Activated CD4-positive, alpha-beta T cell treated with anti-CD3 and anti-CD28 coated beads, Interleukin-10, Interleukin-2, amounts not matched to agents 100 ng/mL and 50 ng/mL, durations not matched to agents 16 hours and 8 hours (primary cell): ENCODE measurements at regions not wholly inside any gene's neighbourhood (a gene's known extent, or its start where the extent isn't known, plus 50 kb on each side); places are given as distances from the start of the nearest gene placed in this dataset.
"Not testable (repeated sequence)": the region's sequence is repeated elsewhere in the genome, so short reads cannot be mapped to it uniquely, and the experiment has no call there.

Experiments used
- DNase-seq: peaks from one replicate; pipeline ENCODE4 v3.0.0-alpha.2; 2020

DNA sequence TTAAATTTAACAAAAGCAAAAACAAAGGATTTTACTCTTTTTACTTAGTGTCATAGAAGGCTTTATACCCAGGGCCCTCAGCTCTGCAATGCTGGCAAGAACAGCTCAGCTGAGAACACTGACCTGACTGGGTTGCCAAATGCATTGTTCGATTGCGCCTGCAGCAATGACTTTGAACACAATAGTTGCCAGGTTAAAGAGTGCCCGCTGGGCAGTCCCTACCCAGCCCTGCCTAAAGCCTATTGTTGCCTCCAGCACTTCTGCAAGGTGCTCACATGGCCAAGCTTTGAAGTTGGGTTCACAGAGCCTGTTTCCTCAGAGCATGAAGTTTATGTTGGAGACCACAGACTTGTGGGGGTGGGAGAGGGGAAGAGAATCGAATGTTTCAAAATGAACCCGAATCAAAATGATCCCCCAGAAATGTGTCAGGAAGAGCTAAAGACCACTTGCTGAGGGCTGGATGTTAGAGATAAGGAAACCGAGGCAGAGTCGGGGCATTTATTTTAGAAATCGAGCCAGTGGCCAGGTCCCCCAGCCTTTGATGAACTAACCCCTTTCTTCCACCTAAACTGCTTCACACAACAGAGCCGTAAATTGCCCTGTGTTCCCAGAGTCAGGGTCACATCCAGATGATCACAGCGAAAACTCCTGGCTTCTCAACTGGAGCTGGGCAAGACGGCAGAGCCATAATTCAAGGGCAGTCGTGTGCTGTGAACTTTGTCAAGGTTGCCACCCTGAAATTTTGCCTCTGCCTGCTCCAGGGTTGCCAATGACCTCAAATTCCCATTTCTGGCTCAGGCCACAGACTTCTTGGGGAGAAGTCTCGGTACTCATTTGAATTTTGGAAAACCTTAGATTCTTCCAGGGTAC lies 55.0 kb downstream of the FOXA2 start:
- DNase-seq, result no peak

DNA sequence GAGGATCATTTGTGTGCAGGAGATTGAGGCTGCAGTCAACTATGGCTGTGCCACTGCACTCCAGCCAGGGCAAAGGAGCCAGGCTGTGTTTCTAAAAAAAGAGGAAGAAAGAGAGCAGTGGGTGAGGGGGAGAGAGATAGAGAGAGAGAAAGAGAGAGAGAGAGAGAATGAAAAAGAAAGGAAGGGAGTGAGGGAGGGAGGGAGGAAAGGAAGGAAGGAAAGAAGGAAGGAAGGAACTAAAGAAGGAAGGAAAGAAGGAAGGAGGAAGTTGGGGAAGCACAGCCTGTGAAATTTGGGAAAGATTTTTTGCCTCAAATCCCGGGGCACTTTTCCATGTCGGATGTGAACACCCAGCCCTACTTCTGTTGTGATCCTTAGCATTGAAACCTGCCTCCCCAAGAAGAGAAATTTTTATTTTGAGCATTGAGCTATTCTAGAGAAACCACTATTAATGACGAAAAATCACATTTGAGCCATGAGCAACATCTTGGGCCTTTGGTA lies 57.8 kb downstream of the FOXA2 start:
- no peak for DNase-seq

DNA sequence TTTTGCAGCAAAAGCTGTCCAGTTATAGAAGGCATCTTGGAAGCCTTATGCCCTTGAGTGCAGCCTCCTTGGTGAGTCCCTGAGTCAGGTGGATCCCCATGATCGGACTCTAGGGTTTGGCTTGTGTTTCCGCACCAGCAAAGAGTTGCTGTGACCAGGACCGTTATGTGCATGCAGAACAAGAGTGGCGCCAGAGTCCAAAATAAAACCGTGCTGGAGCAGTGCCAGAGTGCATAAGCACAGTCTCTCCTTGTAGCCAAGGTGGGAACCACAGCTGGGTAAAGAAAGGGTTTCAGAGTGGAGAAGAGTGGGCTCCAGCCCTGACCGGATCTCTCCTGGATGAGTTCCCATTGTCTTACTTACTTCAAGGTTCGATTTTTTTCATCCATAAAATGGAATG lies 58.6 kb downstream of the FOXA2 start:
- no peak for DNase-seq

DNA sequence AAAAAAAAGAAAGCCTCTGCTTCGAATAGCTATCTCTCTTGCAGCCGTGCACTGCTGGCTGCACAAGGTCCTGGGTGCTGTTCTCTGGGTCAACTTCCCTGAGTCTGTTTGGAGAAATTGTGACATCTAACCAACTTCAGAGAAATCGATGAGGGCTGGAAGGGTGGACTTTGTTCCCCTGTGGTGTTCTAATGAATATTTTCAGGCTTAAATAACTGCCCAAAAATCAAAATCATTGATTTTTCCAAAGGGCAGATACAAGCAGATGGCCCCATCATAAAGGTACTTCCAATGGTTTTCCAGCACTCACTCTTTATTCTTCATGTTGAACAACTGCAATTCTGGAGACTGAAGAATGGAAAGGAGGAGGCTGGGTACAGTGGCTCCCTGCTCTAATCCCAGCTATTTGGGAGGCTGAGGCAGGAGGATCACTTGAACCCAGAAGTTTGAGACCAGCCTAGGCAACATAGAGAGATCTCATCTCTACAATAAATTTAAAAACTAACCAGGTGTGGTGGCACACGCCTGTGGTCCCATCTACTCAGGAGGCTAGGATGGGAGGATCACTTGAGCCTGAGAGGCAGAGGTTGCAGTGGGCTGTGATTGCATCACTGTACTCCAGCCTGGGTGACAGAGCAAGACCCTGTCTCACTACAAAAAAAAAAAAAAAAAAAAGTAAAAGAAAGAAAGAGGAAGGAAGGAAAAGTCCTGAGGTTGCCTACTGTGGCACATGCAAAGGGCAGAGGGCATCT lies 59.1 kb downstream of the FOXA2 start:
- DNase-seq, result no peak

DNA sequence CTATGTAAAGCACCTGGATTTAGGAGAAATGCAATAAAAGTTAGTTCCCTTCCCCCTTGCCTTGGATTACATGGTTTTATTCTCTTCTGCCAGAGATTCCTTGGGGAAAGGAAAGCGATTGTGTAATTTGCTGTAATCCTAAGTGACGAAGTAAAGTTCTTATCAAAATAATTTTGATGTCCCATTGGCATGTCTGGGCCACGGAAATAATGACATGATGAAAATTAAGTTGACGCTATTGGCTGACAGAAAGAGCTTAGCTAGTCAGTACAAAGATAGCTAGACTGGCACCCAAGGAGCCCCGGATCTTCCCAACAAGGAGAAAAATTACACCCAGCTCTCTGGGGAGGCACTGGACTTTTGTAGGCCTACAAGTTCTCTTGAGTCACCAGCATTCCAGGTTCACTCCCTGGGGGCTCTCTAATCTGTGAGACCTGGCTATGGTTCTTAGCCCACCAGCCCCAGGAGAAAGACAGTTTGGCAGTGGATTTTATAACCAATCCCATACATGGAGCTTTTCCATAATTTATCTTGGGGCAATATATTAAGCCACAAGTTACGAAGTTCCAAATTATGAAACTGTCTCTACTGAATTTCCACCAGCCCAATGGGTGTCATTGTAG lies 59.9 kb downstream of the FOXA2 start:
- DNase-seq, result no peak

DNA sequence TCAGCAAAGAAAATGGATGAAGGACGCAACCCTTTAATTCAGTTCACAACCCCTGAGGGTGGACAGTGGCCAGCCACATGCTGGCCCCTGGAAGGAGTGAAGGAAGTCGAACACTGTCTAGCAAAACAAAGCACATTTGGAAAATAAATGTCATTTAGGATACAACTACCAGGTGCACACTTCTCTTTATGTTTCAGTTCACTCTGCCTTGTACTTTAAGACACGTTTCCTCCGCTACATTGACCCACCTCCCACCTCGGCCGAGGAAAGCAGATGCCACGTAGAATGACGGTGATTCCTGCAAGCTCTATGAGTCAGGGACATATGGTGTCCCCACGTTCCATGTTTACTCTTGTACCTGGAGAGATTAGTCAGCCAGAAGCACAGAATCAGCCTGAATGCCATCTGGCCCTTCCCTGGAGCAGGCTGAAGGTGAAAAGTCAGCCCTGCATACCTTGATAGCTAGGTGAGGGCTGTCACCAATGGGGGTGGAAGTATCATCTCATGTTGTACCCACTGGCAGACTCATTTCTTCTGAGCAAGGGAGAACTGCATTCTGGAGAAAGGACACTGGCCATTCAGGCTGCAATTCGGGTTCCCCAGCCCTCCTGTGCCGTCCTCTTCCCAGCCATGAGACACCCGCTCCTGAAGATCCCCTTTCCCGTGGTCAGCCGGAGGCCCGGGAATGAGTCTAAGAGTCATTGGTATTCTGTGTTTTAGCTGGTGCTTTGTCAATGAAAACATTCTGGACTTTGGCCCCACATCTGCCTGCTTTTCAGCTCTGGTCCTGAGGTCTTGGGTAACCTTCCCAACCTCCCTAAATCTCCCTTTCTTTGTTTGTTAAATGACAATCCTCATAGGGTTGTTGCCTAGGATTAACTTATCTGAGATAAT lies 60.6 kb downstream of the FOXA2 start:
- no peak for DNase-seq

DNA sequence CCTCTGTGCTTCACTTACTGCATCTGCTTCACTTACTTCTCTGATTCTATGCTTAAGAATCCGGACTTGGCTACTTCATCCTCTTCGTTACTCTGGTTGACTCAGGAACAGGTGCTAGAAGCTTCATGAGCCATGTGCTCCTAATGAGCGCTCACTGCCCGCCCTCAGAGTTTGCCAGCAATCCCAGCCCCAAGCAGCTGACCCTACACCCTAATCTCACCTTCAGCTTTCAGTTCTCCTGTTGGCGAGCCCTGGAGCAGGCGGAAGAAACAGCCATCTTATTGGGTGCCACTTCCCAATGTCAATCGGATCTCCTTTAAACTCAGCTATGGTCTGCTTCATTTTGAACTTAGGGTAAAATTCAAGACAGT lies 61.3 kb downstream of the FOXA2 start:
- no peak for DNase-seq

DNA sequence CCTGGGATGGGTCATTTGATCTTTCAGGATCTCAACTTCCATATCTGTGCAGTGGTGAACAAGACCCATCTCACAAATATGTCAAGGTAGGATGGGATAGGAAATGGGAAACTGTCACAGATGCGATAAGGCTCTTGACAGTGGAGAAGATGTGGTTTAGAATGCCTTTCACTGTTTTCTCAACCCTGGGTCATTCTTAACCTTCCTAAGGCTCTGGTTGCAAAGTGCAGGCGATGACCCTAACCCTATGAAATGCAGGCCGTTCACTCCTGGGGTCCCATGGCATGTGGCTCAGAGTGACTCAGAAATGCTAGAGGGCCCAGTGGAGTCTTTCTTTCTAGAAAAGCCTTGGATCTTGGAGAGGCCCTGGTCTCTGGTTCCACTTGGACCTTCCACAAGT lies 61.7 kb downstream of the FOXA2 start:
- no peak for DNase-seq

DNA sequence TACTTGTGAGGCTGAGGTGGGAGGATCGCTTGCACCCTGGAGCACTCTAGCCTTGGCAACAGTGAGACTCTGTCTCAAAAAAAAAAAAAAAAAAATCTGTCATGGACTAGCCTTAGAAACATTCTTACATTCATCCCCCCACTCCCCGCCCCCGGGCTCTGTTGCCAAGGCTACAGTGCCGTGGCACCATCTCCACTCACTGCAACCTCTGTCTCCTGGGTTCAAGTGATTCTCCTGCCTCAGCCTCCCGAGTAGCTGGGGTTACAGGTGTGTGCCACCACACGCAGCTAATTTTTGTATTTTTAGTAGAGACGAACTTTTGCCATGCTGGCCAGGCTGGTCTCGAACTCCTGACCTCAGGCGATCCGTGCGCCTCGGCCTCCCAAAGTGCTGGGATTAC lies 62.4 kb downstream of the FOXA2 start:
- DNase-seq, result not testable (repeated sequence)

DNA sequence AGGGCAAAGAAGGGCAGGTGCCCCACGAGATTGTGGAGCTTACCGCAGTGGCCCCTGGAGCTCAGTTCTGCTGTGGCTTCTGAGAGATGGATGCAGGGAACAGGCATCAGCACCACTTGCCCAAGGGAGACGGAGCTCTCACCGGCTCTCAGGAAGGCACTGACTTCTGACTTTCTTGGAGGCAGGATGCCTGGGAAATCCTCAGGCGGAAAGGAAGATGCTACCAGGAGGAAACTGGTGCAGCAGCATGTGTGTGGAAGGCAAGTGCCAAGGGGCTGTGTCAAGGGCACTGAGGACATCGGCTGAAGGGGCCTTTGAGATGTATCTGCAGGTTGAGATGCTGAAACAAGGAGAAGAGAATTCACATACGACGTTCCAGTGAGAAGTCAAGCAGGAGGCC lies 64.0 kb downstream of the FOXA2 start:
- no peak for DNase-seq

DNA sequence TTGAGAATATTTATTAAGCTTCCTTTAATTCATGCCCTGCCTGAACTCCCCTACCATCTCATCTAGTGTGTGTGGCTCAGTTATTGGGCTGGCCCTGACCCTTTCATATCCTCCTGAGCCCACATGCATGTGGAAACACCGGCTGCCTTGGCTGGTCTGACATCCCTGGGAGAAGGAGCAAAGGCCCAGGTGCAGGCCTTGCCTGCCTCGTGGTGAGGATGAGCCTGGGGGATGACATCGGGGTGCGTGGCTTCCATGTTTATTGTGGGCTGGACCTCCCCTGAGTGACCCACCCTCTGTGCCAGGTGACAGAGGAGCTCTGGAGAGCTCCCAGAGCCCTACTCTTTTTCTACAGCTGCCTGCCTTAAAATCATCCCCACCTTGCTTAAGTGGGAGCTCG lies 69.1 kb downstream of the FOXA2 start:
- no peak for DNase-seq

DNA sequence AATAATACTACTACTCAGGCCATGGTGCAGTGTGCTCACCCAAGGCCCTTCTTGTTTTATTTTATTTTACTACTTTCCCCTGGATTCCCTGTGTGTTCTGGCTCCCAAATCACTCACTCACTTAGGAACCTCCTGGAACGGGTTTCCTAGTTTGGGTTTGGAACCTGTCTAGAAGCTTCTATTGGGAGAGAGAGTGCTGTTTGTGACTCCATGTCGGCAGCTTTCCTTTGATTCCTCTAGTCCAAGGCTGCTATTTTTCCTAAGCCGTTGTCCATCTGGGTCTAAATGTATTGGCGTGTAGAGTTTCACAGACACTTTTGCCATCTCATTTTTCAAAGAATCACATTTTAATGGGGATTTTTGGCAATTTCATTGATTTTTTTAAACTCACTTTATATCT lies 70.8 kb downstream of the FOXA2 start:
- no peak for DNase-seq

DNA sequence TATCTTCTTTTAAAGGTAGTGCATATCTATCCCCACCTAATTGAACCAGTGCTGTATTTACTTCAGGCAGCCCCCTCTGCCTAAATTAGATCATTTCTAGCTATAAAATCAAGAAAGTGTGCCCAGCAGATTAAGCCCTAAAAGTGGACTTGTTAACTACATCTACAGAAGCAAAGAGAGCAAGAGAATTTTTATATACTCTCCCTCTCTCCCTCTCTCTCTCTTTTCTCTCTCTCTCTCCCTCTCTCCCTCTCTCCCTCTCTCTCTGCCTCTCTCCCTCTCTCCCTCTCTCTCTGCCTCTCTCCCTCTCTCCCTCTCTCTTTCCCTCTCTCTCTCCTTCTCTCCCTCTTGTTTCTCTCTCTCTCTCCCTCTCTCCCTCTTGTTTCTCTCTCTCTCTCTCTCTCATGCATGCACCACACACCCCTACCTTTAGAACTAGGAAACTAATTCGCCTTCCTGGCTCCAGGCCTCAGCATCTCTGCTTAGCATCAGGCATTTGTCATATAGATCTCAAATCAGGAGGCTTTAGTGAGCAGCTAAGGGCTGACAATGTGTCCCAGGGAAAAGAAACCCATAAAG lies 71.4 kb downstream of the FOXA2 start:
- no peak for DNase-seq

DNA sequence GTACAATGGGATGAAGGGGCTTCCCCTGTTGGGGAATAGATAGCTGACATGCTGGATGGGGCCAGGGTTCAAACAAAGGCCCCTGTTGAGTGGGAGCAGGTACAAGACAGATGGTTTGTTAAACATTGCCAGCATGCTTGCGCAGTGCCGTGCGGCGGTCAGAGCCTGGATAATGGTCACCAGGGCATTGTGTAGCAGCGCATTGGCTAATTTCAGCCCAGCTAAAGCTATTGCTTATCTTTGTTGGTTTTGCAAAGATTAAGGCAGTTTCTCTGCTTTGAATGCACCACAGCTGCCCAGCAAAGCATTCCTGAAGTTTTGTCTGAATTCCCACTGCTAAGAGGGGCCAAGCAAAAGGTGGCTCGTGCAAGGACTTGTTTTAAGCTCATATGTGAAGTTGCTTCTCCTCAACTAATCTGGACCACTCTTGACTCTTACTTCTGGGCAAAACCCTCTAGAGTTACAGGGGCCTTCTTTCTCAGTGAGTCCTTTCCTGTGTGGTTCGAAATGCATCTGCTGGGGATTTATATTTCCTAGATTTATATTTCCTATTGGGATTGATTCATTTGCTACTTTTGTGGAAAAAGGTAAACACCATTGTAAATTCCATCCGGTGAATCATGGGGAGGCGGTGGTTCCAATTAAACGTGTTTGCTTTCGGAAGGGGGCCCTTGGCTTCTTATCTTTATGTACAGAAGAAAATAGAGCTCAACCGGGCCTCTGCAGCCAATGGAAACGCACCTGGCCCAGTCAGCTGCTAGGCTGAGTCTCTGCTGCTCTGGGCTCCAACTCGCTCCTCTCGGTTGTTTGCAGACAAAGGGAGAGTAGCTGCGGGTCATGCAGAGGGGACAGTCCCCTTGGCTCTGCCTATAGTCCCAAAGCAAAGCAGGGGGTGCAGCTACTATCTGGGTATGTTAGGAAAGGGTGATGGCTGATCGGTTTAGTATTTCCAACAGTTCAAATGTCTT lies 72.1 kb downstream of the FOXA2 start:
- no peak for DNase-seq

DNA sequence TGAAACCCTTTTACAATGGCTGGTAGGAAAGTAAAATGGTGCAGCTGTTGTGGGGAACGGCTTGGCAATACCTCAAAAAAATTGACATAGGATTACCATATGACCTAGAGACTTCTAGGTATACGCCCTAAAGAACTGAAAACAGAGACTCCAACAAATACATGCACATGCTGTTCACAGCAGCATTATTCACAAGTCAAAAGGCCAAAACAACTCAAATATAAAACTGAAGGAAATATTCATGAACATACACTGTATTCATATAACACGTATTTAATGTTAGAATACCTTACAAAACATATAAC lies 74.6 kb downstream of the FOXA2 start:
- DNase-seq, result no peak

DNA sequence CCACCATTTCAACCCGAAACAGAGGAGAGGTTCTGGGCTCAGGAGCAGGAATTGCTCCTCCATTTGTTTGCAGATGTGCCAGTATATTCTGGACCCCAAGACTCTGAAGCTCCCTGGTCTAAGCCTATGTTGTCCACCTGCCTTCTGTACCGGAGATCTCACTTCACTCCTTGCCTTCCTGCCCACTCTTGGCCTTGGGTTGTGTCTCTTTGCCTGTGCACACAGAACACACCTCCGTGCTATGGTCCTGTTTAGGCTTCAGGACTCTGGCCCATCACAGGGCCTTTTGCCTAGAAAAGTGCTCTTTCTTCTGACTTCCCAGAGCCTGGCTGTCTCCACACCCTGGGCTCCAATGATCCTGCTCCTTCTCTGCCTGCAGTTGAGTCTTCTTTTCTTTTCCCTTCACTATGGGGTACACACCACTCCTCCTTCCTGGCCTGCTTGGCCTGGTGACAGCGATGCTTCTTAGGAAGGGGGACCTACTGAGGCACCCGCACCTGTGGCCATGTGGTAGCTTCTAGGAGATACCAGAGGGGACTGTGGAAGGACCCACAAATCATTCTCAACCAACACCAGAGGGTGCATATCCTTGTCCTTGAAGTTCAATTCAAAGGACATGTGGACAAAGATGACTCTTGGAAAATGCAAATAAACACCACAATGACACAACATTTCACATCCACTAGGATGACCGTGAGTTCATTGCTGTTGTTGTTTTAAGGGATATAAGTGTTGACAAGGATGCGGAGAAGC lies 75.1 kb downstream of the FOXA2 start:
- no peak for DNase-seq

DNA sequence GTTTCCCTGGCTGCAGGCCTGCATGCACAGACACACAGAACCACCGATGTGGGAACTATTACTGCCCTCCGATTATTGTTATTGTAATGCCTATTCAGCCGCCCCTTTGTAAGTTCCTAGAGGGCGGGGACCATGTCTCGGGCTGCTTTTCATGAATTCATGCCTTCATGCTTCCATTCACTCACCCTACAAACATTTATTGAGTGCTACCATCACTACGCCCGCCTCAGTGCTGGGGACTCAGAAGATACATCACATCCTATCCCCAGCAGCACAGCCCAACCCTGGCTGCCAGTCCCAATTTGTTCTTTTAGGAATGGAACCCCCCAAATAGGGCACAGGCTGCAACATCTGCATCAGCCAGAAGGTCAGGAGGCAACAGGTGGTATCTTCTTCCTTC lies 75.9 kb downstream of the FOXA2 start:
- no peak for DNase-seq

DNA sequence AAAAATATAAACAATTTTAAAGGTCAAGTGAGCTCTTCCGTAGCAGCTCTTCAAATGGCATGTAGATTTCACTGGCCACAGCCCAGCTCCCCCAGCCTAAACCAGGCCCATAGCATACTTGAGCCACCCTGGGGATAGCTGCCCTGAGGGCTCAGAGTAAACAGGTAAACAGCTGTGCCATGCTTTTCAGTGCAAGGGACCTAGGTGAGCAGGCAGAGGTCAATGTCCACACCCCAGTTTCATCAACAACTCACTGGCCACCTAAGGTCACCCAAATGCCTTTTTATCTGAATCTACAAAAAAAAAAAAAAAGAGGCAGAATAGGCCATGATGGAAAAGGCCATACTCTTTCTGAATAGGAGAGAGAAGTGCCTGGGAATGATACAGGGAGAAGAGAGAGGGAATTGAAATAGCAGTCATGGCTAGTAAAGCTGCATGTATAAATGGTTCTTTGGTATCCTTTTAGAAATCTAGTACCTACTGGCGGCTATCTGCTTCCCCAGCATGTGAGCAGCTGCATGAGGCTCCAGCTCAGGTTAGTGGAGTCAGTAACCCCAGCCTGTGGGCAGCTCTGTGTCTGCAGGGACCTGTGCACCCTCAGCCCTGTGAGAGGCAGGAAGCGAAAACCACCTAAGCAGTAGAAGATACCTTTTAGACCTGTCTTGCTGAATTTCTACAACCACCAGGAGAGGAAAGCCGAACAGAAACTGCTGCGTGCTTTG lies 77.0 kb downstream of the FOXA2 start:
- no peak for DNase-seq

DNA sequence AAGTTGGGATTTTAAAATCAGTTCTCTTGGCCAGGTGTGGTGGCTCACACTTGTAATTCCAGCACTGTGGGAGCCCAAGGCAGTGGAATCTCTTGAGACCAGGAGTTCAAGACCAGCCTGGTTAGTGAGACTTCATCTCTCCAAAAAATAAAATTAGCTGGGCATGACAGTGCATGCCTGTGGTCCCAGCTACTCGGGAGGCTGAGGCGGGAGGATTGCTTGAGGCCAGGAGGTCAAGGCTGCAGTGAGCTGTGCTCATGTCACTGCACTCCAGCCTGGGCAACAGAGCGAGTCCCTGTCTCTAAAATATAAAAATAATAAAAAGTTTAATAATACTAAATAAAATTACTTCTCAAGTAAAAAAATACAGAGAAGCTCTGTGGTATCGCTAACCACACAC lies 77.5 kb downstream of the FOXA2 start:
- DNase-seq, result no peak

DNA sequence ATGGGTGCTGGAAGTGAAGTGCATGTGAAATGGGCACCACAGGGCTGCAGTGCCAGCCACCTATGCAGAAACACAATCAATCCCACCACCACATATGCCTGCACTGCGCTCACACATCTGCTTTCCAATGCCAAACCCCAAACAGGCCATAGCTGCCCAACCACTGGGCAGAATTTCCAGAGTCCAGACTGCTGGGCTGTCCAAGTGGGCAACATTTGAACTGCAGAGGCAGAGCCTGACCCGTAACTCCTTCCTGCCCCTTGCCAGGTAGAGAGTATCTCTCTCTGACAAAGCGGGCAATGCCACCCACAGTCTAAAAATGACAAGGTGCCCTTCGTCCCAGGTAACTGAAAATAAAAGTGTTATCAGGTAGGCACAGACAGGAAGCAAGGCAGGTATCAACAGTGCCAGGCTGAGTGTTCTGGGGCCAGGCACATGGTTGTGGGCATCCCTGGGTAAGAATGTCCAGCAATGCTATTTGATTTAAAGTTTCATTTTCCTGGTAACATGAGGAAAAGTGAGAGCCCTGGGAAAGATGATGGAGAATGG lies 79.5 kb downstream of the FOXA2 start:
- DNase-seq, result no peak
